Trophoblast cell (in vitro differentiated cells and primary cell): ENCODE measurements at regions not wholly inside any gene's neighbourhood (a gene's known extent, or its start where the extent isn't known, plus 50 kb on each side); places are given as distances from the start of the nearest gene placed in this dataset.

ENCODE experiments used
- DNase-seq, 2 donors: peaks; one replicate each; pipeline ENCODE4 v3.0.0-alpha.2; 2016
- H2AFZ ChIP-seq: 2 replicates; pipeline ENCODE4 v1.6.1; 2013; ENCODE audit warnings: low read length, moderate library complexity, mild to moderate bottlenecking; ENCODE audit not compliant: insufficient read depth, poor library complexity
- H2AK5ac ChIP-seq: 2 replicates; pipeline ENCODE4 v1.6.1; 2013; ENCODE audit warnings: mild to moderate bottlenecking, low read length
- H2BK120ac ChIP-seq: 2 replicates; pipeline ENCODE4 v1.6.1; 2013; ENCODE audit warnings: low read length, mild to moderate bottlenecking, moderate library complexity; ENCODE audit not compliant: insufficient read depth, poor library complexity
- H2BK12ac ChIP-seq: 2 replicates; pipeline ENCODE4 v1.6.1; 2013; ENCODE audit warnings: mild to moderate bottlenecking, low read length, moderate library complexity
- H2BK5ac ChIP-seq: 2 replicates; pipeline ENCODE4 v1.6.1; 2013; ENCODE audit warnings: low read length, low read depth, moderate library complexity, mild to moderate bottlenecking; ENCODE audit not compliant: poor library complexity
- H3K14ac ChIP-seq: 2 replicates; pipeline ENCODE4 v1.6.1; 2013; ENCODE audit warnings: mild to moderate bottlenecking, low read length
- H3K18ac ChIP-seq: 2 replicates; pipeline ENCODE4 v1.6.1; 2013; ENCODE audit warnings: mild to moderate bottlenecking, low read length
- H3K23ac ChIP-seq: 2 replicates; pipeline ENCODE4 v1.6.1; 2013; ENCODE audit warnings: low read length
- H3K27ac ChIP-seq: 2 replicates; pipeline ENCODE4 v1.5.1; 2013; ENCODE audit warnings: low read depth, mild to moderate bottlenecking, inconsistent platforms, low read length, moderate library complexity
- H3K27me3 ChIP-seq: 2 replicates; pipeline ENCODE4 v1.6.1; 2013; ENCODE audit warnings: inconsistent platforms, mild to moderate bottlenecking, low read length, moderate library complexity; ENCODE audit not compliant: insufficient read depth
- H3K36me3 ChIP-seq, 2 experiments: 1 replicate in 1 of 2; 2 replicates in 1 of 2; pipeline ENCODE4 v1.6.1; 2013; ENCODE audit warnings: low read length in 2 of 2, mild to moderate bottlenecking in 2 of 2, moderate library complexity in 1 of 2; ENCODE audit not compliant: insufficient read depth in 2 of 2, control insufficient read depth in 1 of 2
- H3K4ac ChIP-seq: 2 replicates; pipeline ENCODE4 v1.6.1; 2013; ENCODE audit warnings: low read depth, mild to moderate bottlenecking, low read length, moderate library complexity
- H3K4me1 ChIP-seq, 2 experiments: 1 replicate in 1 of 2; 2 replicates in 1 of 2; pipeline ENCODE4 v1.6.1; 2013; ENCODE audit warnings: low read length in 2 of 2, mild to moderate bottlenecking in 2 of 2, moderate library complexity in 1 of 2; ENCODE audit not compliant: insufficient read depth in 2 of 2, control insufficient read depth in 1 of 2
- H3K4me2 ChIP-seq: 2 replicates; pipeline ENCODE4 v1.6.1; 2013; ENCODE audit warnings: inconsistent platforms, mild to moderate bottlenecking, low read length, moderate library complexity
- H3K4me3 ChIP-seq: 2 replicates; pipeline ENCODE4 v1.5.1; 2013; ENCODE audit warnings: mild to moderate bottlenecking, low read depth, low read length, inconsistent platforms
- H3K79me1 ChIP-seq: one replicate; pipeline ENCODE4 v1.6.1; 2013; ENCODE audit warnings: low read length
- H3K79me2 ChIP-seq: 2 replicates; pipeline ENCODE4 v1.6.1; 2013; ENCODE audit warnings: low read length, mild to moderate bottlenecking; ENCODE audit not compliant: control insufficient read depth, insufficient read depth, poor library complexity
- H3K9ac ChIP-seq: 2 replicates; pipeline ENCODE4 v1.6.1; 2013; ENCODE audit warnings: mild to moderate bottlenecking, low read length
- H3K9me3 ChIP-seq: 2 replicates; pipeline ENCODE4 v1.6.1; 2013; ENCODE audit warnings: low read depth, mild to moderate bottlenecking, control low read depth, inconsistent platforms, low read length; ENCODE audit not compliant: insufficient read depth
- H4K12ac ChIP-seq: 2 replicates; pipeline ENCODE4 v1.6.1; 2013; ENCODE audit warnings: low read depth, mild to moderate bottlenecking, low read length, moderate library complexity
- H4K8ac ChIP-seq: 2 replicates; pipeline ENCODE4 v1.6.1; 2013; ENCODE audit warnings: low read depth, mild to moderate bottlenecking, low read length, moderate library complexity
- H4K91ac ChIP-seq: one replicate; pipeline ENCODE4 v1.6.1; 2013; ENCODE audit warnings: low read depth, mild to moderate bottlenecking, low read length, moderate library complexity
- WGBS: extraction: QIAGEN DNeasy Blood & Tissue Kit; methylation state at CpG from one replicate; pipeline ENCODE4 v1.1.7; 2013; ENCODE audit warnings: missing lambda C conversion rate; ENCODE audit not compliant: insufficient read length, insufficient coverage; ENCODE audit errors: extremely low coverage; 5-methylcytosine and 5-hydroxymethylcytosine counted together

- DNase-seq, result no peak
- no peaks in the 10 kb centered on the region for H3K36me3 ChIP-seq
- H3K9ac ChIP-seq, result no peak overlapping the region
- H3K79me1 ChIP-seq, result no peaks in the 10 kb centered on the region
- no peak overlapping the region for H2BK5ac ChIP-seq
- no peak overlapping the region for H4K8ac ChIP-seq
- H3K4me2 ChIP-seq, result no peak overlapping the region
- H3K14ac ChIP-seq, result no peak overlapping the region
- H3K18ac ChIP-seq, result no peak overlapping the region
- no peaks in the 10 kb centered on the region for H3K9me3 ChIP-seq
- no peak overlapping the region for H3K23ac ChIP-seq
- H2AK5ac ChIP-seq, result no peak overlapping the region
- no peak overlapping the region for H3K4ac ChIP-seq
- WGBS, result no CpG with 5 or more reads among the region's 5 CpGs
- no peaks in the 10 kb centered on the region for H3K27me3 ChIP-seq
- H4K12ac ChIP-seq, result no peak overlapping the region
- no peak overlapping the region for H3K4me3 ChIP-seq
- H4K91ac ChIP-seq, result no peak overlapping the region
- no peaks in the 10 kb centered on the region for H3K79me2 ChIP-seq
- no peak overlapping the region for H3K27ac ChIP-seq
- H2AFZ ChIP-seq, result no peak overlapping the region
- no peak overlapping the region for H2BK12ac ChIP-seq
- no peak overlapping the region for H2BK120ac ChIP-seq
- no peaks in the 10 kb centered on the region for H3K4me1 ChIP-seq
Measured at GRCh38 chr4:135741583-135741982, 1540.0 kb upstream of the PABPC4L start.

GRCh38 chr4:135739354-135739753 is 1537.8 kb upstream of the PABPC4L start:
- H3K79me1 ChIP-seq, result no peaks in the 10 kb centered on the region
- H4K8ac ChIP-seq, result no peak overlapping the region
- no peak overlapping the region for H2AFZ ChIP-seq
- no peak overlapping the region for H3K23ac ChIP-seq
- H3K9me3 ChIP-seq, result no peaks in the 10 kb centered on the region
- H3K79me2 ChIP-seq, result no peaks in the 10 kb centered on the region
- H4K12ac ChIP-seq, result no peak overlapping the region
- no peak overlapping the region for H3K4me3 ChIP-seq
- no peak overlapping the region for H3K4me2 ChIP-seq
- H3K9ac ChIP-seq, result no peak overlapping the region
- no CpG with 5 or more reads among the region's 2 CpGs for WGBS
- no peak overlapping the region for H3K14ac ChIP-seq
- H3K18ac ChIP-seq, result no peak overlapping the region
- no peaks in the 10 kb centered on the region for H3K27me3 ChIP-seq
- no peak overlapping the region for H2BK12ac ChIP-seq
- H3K27ac ChIP-seq, result no peak overlapping the region
- H3K4me1 ChIP-seq, result no peaks in the 10 kb centered on the region
- no peak overlapping the region for H2BK5ac ChIP-seq
- DNase-seq, result no peak
- no peak overlapping the region for H3K4ac ChIP-seq
- no peak overlapping the region for H2AK5ac ChIP-seq
- no peak overlapping the region for H2BK120ac ChIP-seq
- no peak overlapping the region for H4K91ac ChIP-seq
- no peaks in the 10 kb centered on the region for H3K36me3 ChIP-seq

- Histone ChIP-seq H3K36me3 (no peaks in the 10 kb centered on the region), H4K12ac (no peak overlapping the region), H3K4ac (no peak overlapping the region), H3K4me2 (no peak overlapping the region), H3K18ac (no peak overlapping the region), H4K8ac (no peak overlapping the region), H3K4me3 (no peak overlapping the region), H2AK5ac (no peak overlapping the region), H3K9ac (no peak overlapping the region), H3K4me1 (no peaks in the 10 kb centered on the region), H3K9me3 (no peaks in the 10 kb centered on the region), H3K79me2 (no peaks in the 10 kb centered on the region), H2AFZ (no peak overlapping the region), H3K23ac (no peak overlapping the region), H4K91ac (no peak overlapping the region), H3K14ac (no peak overlapping the region), H2BK120ac (no peak overlapping the region), H3K27ac (no peak overlapping the region), H3K27me3 (no peaks in the 10 kb centered on the region), H3K79me1 (no peaks in the 10 kb centered on the region), H2BK5ac (no peak overlapping the region), H2BK12ac (no peak overlapping the region)
- DNase-seq, result no peak
Measured at GRCh38 chr4:135735512-135735911, 1533.9 kb upstream of the PABPC4L start.

GRCh38 chr4:135732448-135732847 is 1530.9 kb upstream of the PABPC4L start:
- H2AK5ac ChIP-seq, result no peak overlapping the region
- no CpG with 5 or more reads among the region's 4 CpGs for WGBS
- no peak overlapping the region for H2AFZ ChIP-seq
- H4K8ac ChIP-seq, result no peak overlapping the region
- H4K12ac ChIP-seq, result no peak overlapping the region
- no peak overlapping the region for H3K27ac ChIP-seq
- H3K4me1 ChIP-seq, result no peaks in the 10 kb centered on the region
- no peak overlapping the region for H2BK12ac ChIP-seq
- no peak overlapping the region for H3K18ac ChIP-seq
- H3K27me3 ChIP-seq, result no peaks in the 10 kb centered on the region
- no peaks in the 10 kb centered on the region for H3K9me3 ChIP-seq
- no peak overlapping the region for H3K14ac ChIP-seq
- no peaks in the 10 kb centered on the region for H3K79me2 ChIP-seq
- H3K4me3 ChIP-seq, result no peak overlapping the region
- H2BK120ac ChIP-seq, result no peak overlapping the region
- H3K23ac ChIP-seq, result no peak overlapping the region
- H3K36me3 ChIP-seq, result no peaks in the 10 kb centered on the region
- no peak overlapping the region for H3K4ac ChIP-seq
- no peak for DNase-seq
- no peaks in the 10 kb centered on the region for H3K79me1 ChIP-seq
- no peak overlapping the region for H3K4me2 ChIP-seq
- no peak overlapping the region for H4K91ac ChIP-seq
- H2BK5ac ChIP-seq, result no peak overlapping the region
- no peak overlapping the region for H3K9ac ChIP-seq
